ENCODE measurements at regions not wholly inside any gene's neighbourhood (a gene's known extent, or its start where the extent isn't known, plus 50 kb on each side); places are given as distances from the start of the nearest gene placed in this dataset.
"Not testable (repeated sequence)": the region's sequence is repeated elsewhere in the genome, so short reads cannot be mapped to it uniquely, and the experiment has no call there.

DNA sequence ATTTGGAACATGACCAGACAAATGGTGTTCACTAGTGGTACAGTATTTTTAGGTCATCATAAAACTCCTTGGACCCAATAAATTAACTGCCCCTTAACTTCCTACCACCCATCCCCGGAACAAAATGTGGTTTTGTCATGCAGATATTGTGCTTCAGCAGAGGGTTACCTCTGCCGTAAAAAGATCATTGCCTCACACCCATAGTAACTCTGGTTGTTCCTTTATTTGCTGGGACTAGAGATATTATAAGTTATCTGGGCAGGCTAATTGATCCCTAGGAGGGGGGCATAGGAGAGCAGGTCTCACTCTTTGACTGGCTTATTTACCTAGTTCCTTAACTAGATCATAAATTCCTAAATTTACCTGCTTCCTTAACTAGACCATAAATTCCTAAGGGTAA, 1343.9 kb upstream of the CHAC2 start:
- DNase-seq (ENCODE audit: low spot score in 2 of 2) = no peak
- no peak overlapping the region for H3K4me3 ChIP-seq (ENCODE audit: low read depth, poor library complexity, severe bottlenecking)
- intact Hi-C loops (cut with DNase I; ENCODE audit: low total_unique reads) = no loop called here
- 46 to 76% methylated on average over 2 of the region's 2 CpGs for WGBS, 2 donors
- TF ChIP-seq, protein P1, sequence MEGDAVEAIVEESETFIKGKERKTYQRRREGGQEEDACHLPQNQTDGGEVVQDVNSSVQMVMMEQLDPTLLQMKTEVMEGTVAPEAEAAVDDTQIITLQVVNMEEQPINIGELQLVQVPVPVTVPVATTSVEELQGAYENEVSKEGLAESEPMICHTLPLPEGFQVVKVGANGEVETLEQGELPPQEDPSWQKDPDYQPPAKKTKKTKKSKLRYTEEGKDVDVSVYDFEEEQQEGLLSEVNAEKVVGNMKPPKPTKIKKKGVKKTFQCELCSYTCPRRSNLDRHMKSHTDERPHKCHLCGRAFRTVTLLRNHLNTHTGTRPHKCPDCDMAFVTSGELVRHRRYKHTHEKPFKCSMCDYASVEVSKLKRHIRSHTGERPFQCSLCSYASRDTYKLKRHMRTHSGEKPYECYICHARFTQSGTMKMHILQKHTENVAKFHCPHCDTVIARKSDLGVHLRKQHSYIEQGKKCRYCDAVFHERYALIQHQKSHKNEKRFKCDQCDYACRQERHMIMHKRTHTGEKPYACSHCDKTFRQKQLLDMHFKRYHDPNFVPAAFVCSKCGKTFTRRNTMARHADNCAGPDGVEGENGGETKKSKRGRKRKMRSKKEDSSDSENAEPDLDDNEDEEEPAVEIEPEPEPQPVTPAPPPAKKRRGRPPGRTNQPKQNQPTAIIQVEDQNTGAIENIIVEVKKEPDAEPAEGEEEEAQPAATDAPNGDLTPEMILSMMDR (IDR thresholded peaks at IDR 0.05) = no peak
- TF ChIP-seq POLR2A (IDR thresholded peaks at IDR 0.05) = no peak

DNA sequence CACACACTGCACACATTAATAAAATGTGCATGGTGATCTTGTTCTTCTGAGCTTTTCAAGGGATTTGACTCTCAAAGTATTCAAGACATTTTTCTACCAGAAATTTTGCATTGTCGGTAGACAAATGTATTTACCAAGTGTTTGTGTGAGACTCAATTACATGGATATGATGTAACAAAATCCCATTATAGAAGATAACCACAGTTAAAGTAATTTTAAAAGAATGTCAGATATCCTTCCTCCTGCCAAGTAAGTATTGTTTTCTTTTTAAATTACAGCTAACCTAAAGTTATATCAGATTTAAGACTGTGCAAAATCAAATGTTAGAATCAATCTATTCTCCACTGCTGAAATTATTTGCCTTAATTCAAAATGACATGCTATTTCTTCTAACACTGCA, 1344.5 kb upstream of the CHAC2 start:
- TF ChIP-seq POLR2A (IDR thresholded peaks at IDR 0.05) = no peak
- TF ChIP-seq, protein P1 (IDR thresholded peaks at IDR 0.05) = no peak
- no peak for DNase-seq (ENCODE audit: low spot score in 2 of 2)
- intact Hi-C loops (cut with DNase I; ENCODE audit: low total_unique reads) = no loop called here
- no peak overlapping the region for H3K4me3 ChIP-seq (ENCODE audit: low read depth, poor library complexity, severe bottlenecking)
- 81 to 85% methylated on average over 1 of the region's 1 CpG for WGBS, 2 donors

DNA sequence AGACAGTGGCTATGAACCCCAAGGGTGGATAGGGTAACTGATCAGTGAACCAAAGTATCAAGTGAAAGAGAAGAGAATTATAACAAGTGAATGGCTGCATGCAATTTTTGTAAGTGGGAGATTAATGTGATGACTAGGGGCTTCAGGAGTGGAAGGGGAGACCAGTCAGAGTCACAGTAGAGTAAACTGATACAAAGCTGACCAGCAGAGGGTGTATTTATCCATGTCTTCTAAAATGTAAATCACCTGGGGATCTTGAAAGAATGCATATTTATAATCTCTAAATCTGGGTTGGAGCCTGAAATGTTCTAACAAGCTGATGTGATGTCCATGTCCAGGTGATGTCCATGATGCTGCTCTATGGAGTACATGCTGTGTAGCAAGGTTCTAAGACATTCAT, 1351.3 kb upstream of the CHAC2 start:
- H3K4me3 ChIP-seq (ENCODE audit: low read depth, poor library complexity, severe bottlenecking) = no peak overlapping the region
- no peak for DNase-seq (ENCODE audit: low spot score in 2 of 2)
- TF ChIP-seq, protein P1 (IDR thresholded peaks at IDR 0.05) = no peak
- no peak for TF ChIP-seq POLR2A (IDR thresholded peaks at IDR 0.05)
- intact Hi-C loops (cut with DNase I; ENCODE audit: low total_unique reads) = no loop called here

DNA sequence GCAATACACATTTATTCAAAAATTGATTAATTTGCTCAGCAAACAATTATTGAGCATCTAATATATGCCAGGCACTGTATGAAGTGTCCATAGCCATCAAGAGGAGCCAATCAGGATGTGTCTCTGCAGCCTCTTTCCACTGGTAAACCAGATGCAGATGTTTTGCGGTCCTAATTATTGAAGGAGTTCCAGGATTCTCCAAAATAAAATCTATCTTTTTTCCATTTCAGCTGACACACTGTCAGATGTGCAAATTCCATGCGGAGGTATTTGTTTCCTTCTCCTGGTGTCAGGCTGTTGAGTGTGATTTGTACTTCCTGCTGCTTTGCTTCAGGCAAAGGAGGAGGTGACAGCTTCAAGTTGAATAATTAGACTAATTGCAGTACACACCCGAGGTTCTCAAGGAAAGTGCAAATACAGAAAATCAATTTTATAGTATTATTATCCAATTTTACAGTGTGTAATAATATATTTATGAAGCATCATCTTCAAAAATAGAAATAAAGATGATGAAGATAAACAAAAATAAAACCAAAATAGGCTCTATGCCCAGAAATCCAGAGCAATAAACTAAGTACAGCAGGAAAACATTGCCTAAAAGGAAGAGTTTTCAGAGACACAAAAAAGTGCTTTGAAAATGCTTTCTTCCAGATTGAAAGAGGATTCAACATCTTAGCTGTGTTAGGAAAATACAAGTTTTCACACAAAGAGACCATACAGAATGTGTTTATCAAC, 1352.9 kb upstream of the CHAC2 start:
- WGBS, 2 donors = 4 to 7% methylated on average over 3 of the region's 3 CpGs
- DNase-seq (ENCODE audit: low spot score in 2 of 2) = no peak
- no peak overlapping the region for H3K4me3 ChIP-seq (ENCODE audit: low read depth, poor library complexity, severe bottlenecking)
- TF ChIP-seq POLR2A (IDR thresholded peaks at IDR 0.05) = no peak
- TF ChIP-seq, protein P1 (IDR thresholded peaks at IDR 0.05) = no peak
- intact Hi-C loops (cut with DNase I; ENCODE audit: low total_unique reads) = no loop called here

DNA sequence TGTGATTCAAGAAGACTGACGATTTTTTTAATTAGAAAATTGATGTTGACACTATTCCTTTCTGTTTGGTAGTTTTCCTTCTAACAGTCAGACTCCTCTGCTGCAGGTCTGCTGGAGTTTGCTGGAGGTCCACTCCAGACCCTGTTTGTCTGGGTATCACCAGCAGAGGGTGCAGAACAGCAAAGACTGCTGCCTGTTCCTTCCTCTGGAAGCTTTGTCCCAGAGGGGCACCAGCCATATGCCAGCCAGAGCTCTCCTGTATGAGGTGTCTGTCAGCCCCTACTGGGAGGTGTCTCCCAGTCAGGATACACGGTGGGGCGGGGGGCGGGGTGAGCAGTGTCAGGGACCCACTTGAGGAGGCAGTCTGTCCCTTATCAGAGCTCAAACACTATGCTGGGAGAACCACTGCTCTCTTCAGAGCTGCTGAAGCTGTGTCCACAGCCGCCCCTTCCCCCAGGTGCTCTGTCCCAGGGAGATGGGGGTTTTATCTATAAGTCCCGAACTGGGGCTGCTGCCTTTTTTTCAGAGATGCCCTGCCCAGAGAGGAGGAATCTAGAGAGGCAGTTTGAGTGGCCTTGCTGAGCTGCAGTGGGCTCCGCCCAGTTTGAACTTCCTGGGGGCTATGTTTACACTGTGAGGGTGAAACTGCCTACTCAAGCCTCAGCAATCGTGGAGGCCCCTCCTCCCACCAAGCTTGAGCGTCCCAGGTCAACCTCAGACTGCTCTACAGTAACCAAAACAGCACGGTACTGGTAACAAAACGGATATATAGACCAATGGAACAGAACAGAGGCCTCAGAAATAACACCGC, 1358.1 kb upstream of the CHAC2 start:
- H3K4me3 ChIP-seq (ENCODE audit: low read depth, poor library complexity, severe bottlenecking); DNase-seq (ENCODE audit: low spot score in 2 of 2); intact Hi-C loops (cut with DNase I; ENCODE audit: low total_unique reads): not testable (repeated sequence)
- 80 to 88% methylated on average over 12 of the region's 12 CpGs for WGBS, 2 donors

- intact Hi-C loops (cut with DNase I; ENCODE audit: low total_unique reads) = no loop called here
- H3K4me3 ChIP-seq (ENCODE audit: low read depth, poor library complexity, severe bottlenecking) = no peak overlapping the region
- no peak for DNase-seq (ENCODE audit: low spot score in 2 of 2)
- TF ChIP-seq, protein P1 (IDR thresholded peaks at IDR 0.05) = no peak
- no peak for TF ChIP-seq POLR2A (IDR thresholded peaks at IDR 0.05)
- WGBS, 2 donors = 63 to 80% methylated on average over 1 of the region's 1 CpG
Observed at GRCh38 chr2:52405980-52406379, 1361.6 kb upstream of the CHAC2 start.

All from lower leg skin (tissue), 4 donors.